ENCODE measurements at regions not wholly inside any gene's neighbourhood (a gene's known extent, or its start where the extent isn't known, plus 50 kb on each side); places are given as distances from the start of the nearest gene placed in this dataset.

DNA sequence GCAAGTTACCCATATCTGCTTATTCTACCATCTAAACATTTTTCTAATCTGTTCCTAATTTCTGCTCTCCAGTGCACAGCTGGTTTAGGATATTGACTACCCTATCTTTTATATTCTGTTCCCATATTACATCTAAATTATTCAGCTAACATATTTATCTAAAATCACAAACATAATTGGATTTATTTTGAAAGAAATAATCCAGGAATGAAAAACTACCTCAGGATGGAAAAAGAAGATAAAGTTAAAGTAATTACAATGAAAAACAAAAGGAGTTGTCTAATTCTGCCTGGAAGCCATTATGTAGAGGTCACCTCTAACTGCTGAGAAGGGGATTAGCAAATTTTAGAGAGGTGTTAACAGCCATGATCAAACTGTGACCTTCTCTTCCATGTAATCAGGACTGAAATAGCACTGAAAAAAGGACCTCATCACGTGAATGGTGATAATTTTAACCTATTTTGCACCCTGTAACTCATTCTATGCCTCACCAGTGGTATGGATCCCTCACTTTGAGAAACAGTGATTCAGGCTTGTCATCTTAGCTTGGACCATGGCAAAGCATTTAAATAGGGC is 653.3 kb downstream of the CDH11 start:
- H3K27me3 ChIP-seq (ENCODE audit: control insufficient read depth in 1 of 2, insufficient read depth in 2 of 2, low read length in 2 of 2): no peaks in the 10 kb centered on the region
- peaks cover 0 to 7% of the 10 kb centered on the region in 2 experiments for H3K9me3 ChIP-seq (ENCODE audit: control insufficient read depth in 1 of 2, insufficient read depth in 1 of 2, low read length in 2 of 2)
- H3K36me3 Mint-ChIP-seq (ENCODE audit: low read depth): no peaks in the 10 kb centered on the region
- H3K27me3 Mint-ChIP-seq: no peaks in the 10 kb centered on the region
- TF ChIP-seq, protein P1, sequence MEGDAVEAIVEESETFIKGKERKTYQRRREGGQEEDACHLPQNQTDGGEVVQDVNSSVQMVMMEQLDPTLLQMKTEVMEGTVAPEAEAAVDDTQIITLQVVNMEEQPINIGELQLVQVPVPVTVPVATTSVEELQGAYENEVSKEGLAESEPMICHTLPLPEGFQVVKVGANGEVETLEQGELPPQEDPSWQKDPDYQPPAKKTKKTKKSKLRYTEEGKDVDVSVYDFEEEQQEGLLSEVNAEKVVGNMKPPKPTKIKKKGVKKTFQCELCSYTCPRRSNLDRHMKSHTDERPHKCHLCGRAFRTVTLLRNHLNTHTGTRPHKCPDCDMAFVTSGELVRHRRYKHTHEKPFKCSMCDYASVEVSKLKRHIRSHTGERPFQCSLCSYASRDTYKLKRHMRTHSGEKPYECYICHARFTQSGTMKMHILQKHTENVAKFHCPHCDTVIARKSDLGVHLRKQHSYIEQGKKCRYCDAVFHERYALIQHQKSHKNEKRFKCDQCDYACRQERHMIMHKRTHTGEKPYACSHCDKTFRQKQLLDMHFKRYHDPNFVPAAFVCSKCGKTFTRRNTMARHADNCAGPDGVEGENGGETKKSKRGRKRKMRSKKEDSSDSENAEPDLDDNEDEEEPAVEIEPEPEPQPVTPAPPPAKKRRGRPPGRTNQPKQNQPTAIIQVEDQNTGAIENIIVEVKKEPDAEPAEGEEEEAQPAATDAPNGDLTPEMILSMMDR (IDR thresholded peaks at IDR 0.05): no peak
- no peak for ATAC-seq (ENCODE audit: poor library complexity)
- H3K27ac ChIP-seq (ENCODE audit: low read depth in 1 of 2, low read length in 2 of 2): no peak overlapping the region
- peaks cover 25% of the 10 kb centered on the region for H3K9me3 Mint-ChIP-seq
- ChIA-PET POLR2A (no interaction called here), CTCF (no interaction called here)
- H3K4me1 Mint-ChIP-seq (ENCODE audit: low read depth): no peaks in the 10 kb centered on the region
- no peak overlapping the region for H3K4me3 ChIP-seq (ENCODE audit: low read length)
- intact Hi-C loops (cut with DNase I, micrococcal nuclease): no loop called here
- no peak overlapping the region for H3K27ac Mint-ChIP-seq
- no peak overlapping the region for H3K4me3 Mint-ChIP-seq
- no peaks in the 10 kb centered on the region for H3K4me1 ChIP-seq (ENCODE audit: insufficient read depth, low read length)
- H3K36me3 ChIP-seq (ENCODE audit: insufficient read depth, low read length): no peaks in the 10 kb centered on the region
- no peak for DNase-seq

DNA sequence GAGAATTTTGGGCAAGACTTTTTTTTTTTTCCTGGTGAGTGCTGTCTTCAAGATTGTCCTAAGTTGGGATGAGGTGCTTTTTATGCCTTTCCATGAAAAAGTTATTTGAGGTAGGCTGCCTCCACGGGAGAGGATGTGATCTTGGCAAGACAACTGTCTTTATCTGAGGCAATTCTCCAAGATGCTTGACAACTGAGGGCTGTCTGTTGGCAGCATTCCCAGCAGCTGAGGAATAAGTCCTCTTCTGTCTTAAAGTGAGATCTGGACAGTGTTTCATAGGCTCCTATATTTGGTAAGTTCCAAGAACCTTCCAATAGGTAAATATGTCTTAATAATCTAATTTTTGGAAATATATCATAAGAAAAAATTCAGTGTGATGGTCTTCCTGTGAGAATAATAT is 662.0 kb downstream of the CDH11 start:
- Mint-ChIP-seq H3K36me3 (ENCODE audit: low read depth) (no peaks in the 10 kb centered on the region), H3K4me1 (ENCODE audit: low read depth) (no peaks in the 10 kb centered on the region), H3K9me3 (peaks cover 8% of the 10 kb centered on the region), H3K27ac (no peak overlapping the region), H3K27me3 (no peaks in the 10 kb centered on the region), H3K4me3 (no peak overlapping the region)
- intact Hi-C loops (cut with DNase I, micrococcal nuclease): no loop called here
- Histone ChIP-seq H3K36me3 (ENCODE audit: insufficient read depth, low read length) (no peaks in the 10 kb centered on the region), H3K4me1 (ENCODE audit: insufficient read depth, low read length) (no peaks in the 10 kb centered on the region), H3K4me3 (ENCODE audit: low read length) (no peak overlapping the region), H3K27me3 (ENCODE audit: control insufficient read depth in 1 of 2, insufficient read depth in 2 of 2, low read length in 2 of 2) (no peaks in the 10 kb centered on the region), H3K27ac (ENCODE audit: low read depth in 1 of 2, low read length in 2 of 2) (no peak overlapping the region), H3K9me3 (ENCODE audit: control insufficient read depth in 1 of 2, insufficient read depth in 1 of 2, low read length in 2 of 2) (peaks cover 0 to 5% of the 10 kb centered on the region in 2 experiments)
- TF ChIP-seq, protein P1 (IDR thresholded peaks at IDR 0.05): no peak
- ATAC-seq (ENCODE audit: poor library complexity) (no peak), DNase-seq (no peak)
- CTCF ChIA-PET: no interaction called here
- POLR2A ChIA-PET: no interaction called here

DNA sequence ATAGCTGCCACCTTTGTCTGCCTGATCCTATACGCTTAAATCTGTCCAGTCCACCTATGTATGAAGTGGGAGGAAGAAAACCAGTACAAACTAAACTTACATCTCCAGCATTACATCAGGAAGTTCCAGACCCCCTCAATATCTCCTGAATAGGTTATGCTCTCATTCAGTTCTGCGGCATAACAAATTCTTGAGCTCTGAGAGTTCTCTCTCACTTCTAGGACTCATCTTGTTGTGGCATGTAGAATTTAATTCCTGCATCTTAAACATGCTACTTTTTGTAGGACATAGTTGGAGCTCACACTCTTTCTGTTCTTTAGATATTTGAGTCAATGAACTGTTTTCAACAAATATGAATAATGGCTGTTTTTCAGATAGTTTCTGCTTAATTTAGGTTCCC is 662.5 kb downstream of the CDH11 start:
- no peaks in the 10 kb centered on the region for H3K36me3 ChIP-seq (ENCODE audit: insufficient read depth, low read length)
- POLR2A ChIA-PET: no interaction called here
- H3K4me3 ChIP-seq (ENCODE audit: low read length): no peak overlapping the region
- Mint-ChIP-seq H3K27me3 (no peaks in the 10 kb centered on the region), H3K36me3 (ENCODE audit: low read depth) (no peaks in the 10 kb centered on the region), H3K27ac (no peak overlapping the region), H3K4me3 (no peak overlapping the region), H3K4me1 (ENCODE audit: low read depth) (no peaks in the 10 kb centered on the region), H3K9me3 (peaks cover 7% of the 10 kb centered on the region)
- H3K27me3 ChIP-seq (ENCODE audit: control insufficient read depth in 1 of 2, insufficient read depth in 2 of 2, low read length in 2 of 2): no peaks in the 10 kb centered on the region
- H3K9me3 ChIP-seq (ENCODE audit: control insufficient read depth in 1 of 2, insufficient read depth in 1 of 2, low read length in 2 of 2): peaks cover 0 to 5% of the 10 kb centered on the region in 2 experiments
- H3K4me1 ChIP-seq (ENCODE audit: insufficient read depth, low read length): no peaks in the 10 kb centered on the region
- H3K27ac ChIP-seq (ENCODE audit: low read depth in 1 of 2, low read length in 2 of 2): no peak overlapping the region
- intact Hi-C loops (cut with DNase I, micrococcal nuclease): no loop called here
- CTCF ChIA-PET: no interaction called here
- DNase-seq: no peak
- TF ChIP-seq, protein P1 (IDR thresholded peaks at IDR 0.05): no peak
- ATAC-seq (ENCODE audit: poor library complexity): no peak

Data from CD4-positive, alpha-beta T cell (primary cell).